ENCODE measurements at regions not wholly inside any gene's neighbourhood (a gene's known extent, or its start where the extent isn't known, plus 50 kb on each side); places are given as distances from the start of the nearest gene placed in this dataset.
"Not testable (repeated sequence)": the region's sequence is repeated elsewhere in the genome, so short reads cannot be mapped to it uniquely, and the experiment has no call there.

DNA sequence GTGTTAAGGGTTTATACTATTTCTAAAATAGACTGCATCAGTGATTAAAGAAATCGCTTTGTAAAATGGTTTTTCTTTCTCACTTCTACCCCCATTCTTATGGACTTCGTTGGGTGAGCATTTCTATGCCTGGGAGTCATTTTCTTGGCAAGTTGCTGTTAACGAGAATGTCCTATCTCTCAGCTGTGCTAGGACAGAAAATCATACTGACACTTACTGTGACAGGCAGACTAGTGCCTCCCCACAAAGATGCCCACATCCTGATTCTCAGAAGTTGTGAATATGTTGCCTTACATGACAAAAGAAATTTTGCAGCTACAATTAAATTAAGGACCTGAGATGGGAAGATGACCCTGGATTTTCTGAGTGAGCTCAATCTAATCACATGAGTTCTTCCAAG lies 65.1 kb upstream of the NMUR2 start:
- intact Hi-C loops (cut with DNase I), result no loop called here
- Histone ChIP-seq H3K27me3 (no peaks in the 10 kb centered on the region), H3K27ac (no peak overlapping the region), H3K9me3 (no peaks in the 10 kb centered on the region), H3K4me3 (no peak overlapping the region), H3K4me1 (no peaks in the 10 kb centered on the region), H3K36me3 (no peaks in the 10 kb centered on the region)
- TF ChIP-seq, protein P1, sequence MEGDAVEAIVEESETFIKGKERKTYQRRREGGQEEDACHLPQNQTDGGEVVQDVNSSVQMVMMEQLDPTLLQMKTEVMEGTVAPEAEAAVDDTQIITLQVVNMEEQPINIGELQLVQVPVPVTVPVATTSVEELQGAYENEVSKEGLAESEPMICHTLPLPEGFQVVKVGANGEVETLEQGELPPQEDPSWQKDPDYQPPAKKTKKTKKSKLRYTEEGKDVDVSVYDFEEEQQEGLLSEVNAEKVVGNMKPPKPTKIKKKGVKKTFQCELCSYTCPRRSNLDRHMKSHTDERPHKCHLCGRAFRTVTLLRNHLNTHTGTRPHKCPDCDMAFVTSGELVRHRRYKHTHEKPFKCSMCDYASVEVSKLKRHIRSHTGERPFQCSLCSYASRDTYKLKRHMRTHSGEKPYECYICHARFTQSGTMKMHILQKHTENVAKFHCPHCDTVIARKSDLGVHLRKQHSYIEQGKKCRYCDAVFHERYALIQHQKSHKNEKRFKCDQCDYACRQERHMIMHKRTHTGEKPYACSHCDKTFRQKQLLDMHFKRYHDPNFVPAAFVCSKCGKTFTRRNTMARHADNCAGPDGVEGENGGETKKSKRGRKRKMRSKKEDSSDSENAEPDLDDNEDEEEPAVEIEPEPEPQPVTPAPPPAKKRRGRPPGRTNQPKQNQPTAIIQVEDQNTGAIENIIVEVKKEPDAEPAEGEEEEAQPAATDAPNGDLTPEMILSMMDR (IDR thresholded peaks at IDR 0.05), result no peak
- DNase-seq (ENCODE audit: low spot score in 2 of 2), result no peak

DNA sequence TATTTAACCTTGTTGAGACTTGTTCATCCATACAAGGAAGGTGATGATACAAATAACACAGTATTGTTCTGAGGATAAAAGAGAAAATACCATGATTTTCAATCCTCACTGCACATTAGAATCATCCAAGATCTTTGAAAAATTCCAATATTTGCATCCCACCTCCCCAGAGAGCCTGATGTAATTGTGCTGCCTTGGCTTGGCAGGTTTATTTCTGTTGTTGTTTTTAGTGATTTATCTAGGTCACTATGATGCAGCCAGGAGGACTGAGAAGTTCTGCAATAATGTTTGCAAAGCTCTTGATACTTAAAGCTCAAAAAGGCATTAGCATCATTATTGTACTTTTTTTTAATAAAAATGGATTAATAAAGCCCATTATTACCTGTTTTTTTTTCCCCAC lies 67.0 kb upstream of the NMUR2 start:
- Histone ChIP-seq H3K4me3 (no peak overlapping the region), H3K4me1 (no peaks in the 10 kb centered on the region), H3K9me3 (no peaks in the 10 kb centered on the region), H3K36me3 (no peaks in the 10 kb centered on the region), H3K27ac (no peak overlapping the region), H3K27me3 (no peaks in the 10 kb centered on the region)
- TF ChIP-seq, protein P1 (IDR thresholded peaks at IDR 0.05), result no peak
- no peak for DNase-seq (ENCODE audit: low spot score in 2 of 2)
- intact Hi-C loops (cut with DNase I), result no loop called here

DNA sequence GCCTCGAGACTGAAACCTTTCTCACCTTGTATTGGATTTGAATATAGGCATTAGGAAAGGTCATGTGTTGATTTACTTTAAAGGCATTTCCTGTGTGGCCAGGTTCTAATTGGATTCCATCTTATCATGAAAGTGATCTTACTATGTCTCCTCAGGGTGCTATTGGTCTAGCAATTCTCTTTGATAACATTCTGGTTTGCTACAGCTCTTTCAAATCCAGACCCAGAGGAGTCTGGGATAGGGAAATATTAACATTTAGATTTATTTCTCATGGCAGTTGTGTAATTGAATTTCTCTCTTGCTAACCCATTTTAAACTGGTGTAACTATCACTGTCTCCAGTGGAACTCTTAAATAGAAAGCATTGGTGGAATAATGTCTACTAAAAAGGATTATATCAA lies 69.9 kb upstream of the NMUR2 start:
- Histone ChIP-seq H3K36me3 (no peaks in the 10 kb centered on the region), H3K4me3 (no peak overlapping the region), H3K4me1 (no peaks in the 10 kb centered on the region), H3K27me3 (no peaks in the 10 kb centered on the region), H3K9me3 (no peaks in the 10 kb centered on the region), H3K27ac (no peak overlapping the region)
- DNase-seq (ENCODE audit: low spot score in 2 of 2), result no peak
- TF ChIP-seq, protein P1 (IDR thresholded peaks at IDR 0.05), result no peak
- intact Hi-C loops (cut with DNase I), result no loop called here

DNA sequence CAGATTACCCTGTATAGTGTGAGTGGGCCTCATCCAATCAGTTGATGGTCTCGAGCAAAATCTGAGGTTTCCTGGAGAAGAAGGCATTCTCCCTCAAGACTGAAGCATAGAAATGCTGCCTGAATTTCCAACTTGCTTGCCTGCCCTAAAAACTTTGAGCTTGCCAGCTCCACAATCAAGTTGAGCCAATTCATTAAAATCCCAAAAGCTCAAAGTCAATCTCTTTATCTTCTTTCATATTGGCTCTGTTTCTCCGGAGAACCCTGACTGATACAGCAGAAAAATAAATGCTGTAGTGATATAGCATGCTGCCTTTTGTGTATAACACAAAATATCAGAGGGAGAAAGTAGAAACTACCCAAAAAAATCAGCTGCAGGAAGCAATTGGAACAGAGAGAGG lies 72.5 kb upstream of the NMUR2 start:
- Histone ChIP-seq H3K27me3 (no peaks in the 10 kb centered on the region), H3K36me3 (no peaks in the 10 kb centered on the region), H3K4me1 (no peaks in the 10 kb centered on the region), H3K27ac (no peak overlapping the region), H3K4me3 (no peak overlapping the region), H3K9me3 (no peaks in the 10 kb centered on the region)
- TF ChIP-seq, protein P1 (IDR thresholded peaks at IDR 0.05), result no peak
- no peak for DNase-seq (ENCODE audit: low spot score in 2 of 2)
- intact Hi-C loops (cut with DNase I), result no loop called here

DNA sequence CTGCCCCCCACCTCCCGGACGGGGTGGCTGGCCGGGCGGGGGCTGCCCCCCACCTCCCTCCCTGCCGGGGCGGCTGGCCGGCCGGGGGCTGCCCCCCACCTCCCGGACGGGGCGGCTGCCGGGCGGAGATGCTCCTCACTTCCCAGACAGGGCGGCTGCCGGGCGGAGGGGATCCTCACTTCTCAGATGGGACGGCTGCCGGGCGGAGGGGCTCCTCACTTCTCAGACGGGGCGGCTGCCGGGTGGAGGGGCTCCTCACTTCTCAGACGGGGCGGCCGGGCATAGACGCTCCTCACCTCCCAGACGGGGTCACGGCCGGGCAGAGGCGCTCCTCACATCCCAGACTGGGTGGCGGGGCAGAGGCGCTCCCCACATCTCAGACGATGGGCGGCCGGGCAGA lies 74.8 kb upstream of the NMUR2 start:
- intact Hi-C loops (cut with DNase I); H3K4me3 ChIP-seq; DNase-seq (ENCODE audit: low spot score in 2 of 2); H3K4me1 ChIP-seq; H3K36me3 ChIP-seq; H3K27ac ChIP-seq; H3K9me3 ChIP-seq; H3K27me3 ChIP-seq: not testable (repeated sequence)

DNA sequence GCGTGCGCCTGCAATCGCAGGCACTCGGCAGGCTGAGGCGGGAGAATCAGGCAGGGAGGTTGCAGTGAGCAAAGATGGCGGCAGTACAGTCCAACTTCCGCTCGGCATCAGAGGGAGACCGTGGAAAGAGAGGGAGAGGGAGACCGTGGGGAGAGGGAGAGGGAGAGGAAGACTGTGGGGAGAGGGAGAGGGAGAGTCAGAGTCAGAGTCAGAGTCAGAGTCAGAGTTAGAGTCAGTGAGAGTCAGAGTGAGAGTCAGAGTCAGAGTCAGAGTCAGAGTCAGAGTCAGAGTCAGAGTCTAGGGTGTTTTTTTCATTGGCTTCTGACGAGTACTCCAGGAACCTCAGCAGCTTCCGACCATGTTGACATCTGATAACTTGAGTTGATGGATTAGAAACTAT lies 75.6 kb upstream of the NMUR2 start:
- H3K9me3 ChIP-seq; H3K36me3 ChIP-seq; H3K4me1 ChIP-seq; H3K27ac ChIP-seq; DNase-seq (ENCODE audit: low spot score in 2 of 2); intact Hi-C loops (cut with DNase I); H3K4me3 ChIP-seq; H3K27me3 ChIP-seq: not testable (repeated sequence)

DNA sequence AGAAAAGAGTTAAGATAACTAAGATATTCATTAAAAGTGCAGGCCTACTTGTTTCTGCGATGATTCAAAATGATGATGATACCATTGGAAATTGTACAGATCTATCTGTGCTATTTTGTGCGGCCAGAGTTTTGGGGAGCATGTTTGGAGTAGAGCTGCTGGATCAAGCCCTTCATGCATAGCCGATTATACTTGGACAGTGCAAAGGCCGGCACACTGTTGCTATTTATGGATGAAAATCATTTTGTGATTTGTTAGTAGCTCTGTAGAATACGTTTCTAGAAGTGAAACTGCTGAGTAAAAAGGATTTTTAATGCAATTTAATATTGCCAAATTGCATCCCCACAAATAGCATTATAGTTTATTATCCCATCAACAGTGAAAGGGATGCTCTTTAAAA lies 82.1 kb upstream of the NMUR2 start:
- TF ChIP-seq, protein P1 (IDR thresholded peaks at IDR 0.05), result no peak
- intact Hi-C loops (cut with DNase I), result no loop called here

More for the DNA sequence above, 82.1 kb upstream of the NMUR2 start:
- Histone ChIP-seq H3K36me3 (no peaks in the 10 kb centered on the region), H3K27ac (no peak overlapping the region), H3K9me3 (no peaks in the 10 kb centered on the region), H3K4me3 (no peak overlapping the region), H3K4me1 (no peaks in the 10 kb centered on the region), H3K27me3 (no peaks in the 10 kb centered on the region)
- DNase-seq (ENCODE audit: low spot score in 2 of 2), result no peak
